Cardiac muscle cell (in vitro differentiated cells and primary cell): ENCODE measurements at regions not wholly inside any gene's neighbourhood (a gene's known extent, or its start where the extent isn't known, plus 50 kb on each side); places are given as distances from the start of the nearest gene placed in this dataset.

Experiments
- DNase-seq, 2 donors: peaks; one replicate each; pipeline versions ENCODE4 v3.0.0 to v3.0.0-alpha.2; 2010 to 2017; ENCODE audit warnings: low read depth in 1 of 2, low spot score in 1 of 2
- H3K27ac ChIP-seq: fragments of 200-600 bp; sonication (generic); 2 replicates; pipeline ENCODE4 v1.5.1; 2016
- H3K27me3 ChIP-seq: fragments of 200-600 bp; sonication (generic); 2 replicates; pipeline ENCODE4 v1.6.0; 2016; ENCODE audit warnings: control low read depth
- H3K36me3 ChIP-seq: fragments of 200-600 bp; sonication (generic); 2 replicates; pipeline ENCODE4 v1.5.1; 2016; ENCODE audit warnings: control low read depth
- H3K4me1 ChIP-seq: fragments of 200-600 bp; sonication (generic); 2 replicates; pipeline ENCODE4 v1.8.1; 2017; ENCODE audit warnings: low read depth, mild to moderate bottlenecking, mixed run types
- H3K4me3 ChIP-seq: fragments of 200-600 bp; sonication (generic); 2 replicates; pipeline ENCODE4 v1.5.1; 2016; ENCODE audit warnings: mild to moderate bottlenecking
- H3K9me3 ChIP-seq: fragments of 200-600 bp; sonication (generic); 2 replicates; pipeline ENCODE4 v1.5.1; 2017; ENCODE audit warnings: low read depth, mild to moderate bottlenecking, control low read depth
- TF ChIP-seq, protein P1 (sequence below): IDR thresholded peaks from 2 replicates; pipeline ENCODE4 v1.5.1; 2012; ENCODE audit warnings: low read depth, mild to moderate bottlenecking, low read length

DNA sequence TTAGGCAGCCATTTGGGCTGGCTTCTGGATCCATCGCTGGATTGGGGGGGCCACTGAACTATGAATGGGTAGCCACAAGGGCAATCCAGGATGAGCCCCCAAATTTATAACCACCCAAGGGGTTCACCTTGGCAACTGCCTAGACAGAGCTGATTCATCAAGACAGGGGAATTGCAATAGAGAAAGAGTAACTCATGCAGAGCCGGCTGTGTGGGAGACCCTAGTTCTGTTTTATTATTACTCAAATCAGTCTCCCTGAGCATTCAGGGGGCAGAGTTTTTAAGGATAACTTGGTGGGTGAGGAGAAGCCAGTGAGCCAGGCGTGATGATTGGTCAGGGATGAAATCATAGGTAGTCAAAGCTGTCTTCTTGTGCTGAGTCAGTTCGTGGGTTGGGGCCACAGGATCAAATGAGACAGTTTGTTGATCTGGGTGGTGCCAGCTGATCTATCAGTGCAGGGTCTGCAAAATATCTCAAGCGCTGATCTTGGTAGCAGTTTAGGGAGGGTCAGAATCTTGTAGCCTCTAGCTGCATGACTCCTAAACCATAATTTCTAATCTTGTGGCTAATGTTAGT, 57.9 kb downstream of the DNAJB9 start:
- H3K27me3 ChIP-seq, result no peaks in the 10 kb centered on the region
- no peak overlapping the region for H3K27ac ChIP-seq
- no peaks in the 10 kb centered on the region for H3K9me3 ChIP-seq
- no peak for DNase-seq
- TF ChIP-seq, protein P1, sequence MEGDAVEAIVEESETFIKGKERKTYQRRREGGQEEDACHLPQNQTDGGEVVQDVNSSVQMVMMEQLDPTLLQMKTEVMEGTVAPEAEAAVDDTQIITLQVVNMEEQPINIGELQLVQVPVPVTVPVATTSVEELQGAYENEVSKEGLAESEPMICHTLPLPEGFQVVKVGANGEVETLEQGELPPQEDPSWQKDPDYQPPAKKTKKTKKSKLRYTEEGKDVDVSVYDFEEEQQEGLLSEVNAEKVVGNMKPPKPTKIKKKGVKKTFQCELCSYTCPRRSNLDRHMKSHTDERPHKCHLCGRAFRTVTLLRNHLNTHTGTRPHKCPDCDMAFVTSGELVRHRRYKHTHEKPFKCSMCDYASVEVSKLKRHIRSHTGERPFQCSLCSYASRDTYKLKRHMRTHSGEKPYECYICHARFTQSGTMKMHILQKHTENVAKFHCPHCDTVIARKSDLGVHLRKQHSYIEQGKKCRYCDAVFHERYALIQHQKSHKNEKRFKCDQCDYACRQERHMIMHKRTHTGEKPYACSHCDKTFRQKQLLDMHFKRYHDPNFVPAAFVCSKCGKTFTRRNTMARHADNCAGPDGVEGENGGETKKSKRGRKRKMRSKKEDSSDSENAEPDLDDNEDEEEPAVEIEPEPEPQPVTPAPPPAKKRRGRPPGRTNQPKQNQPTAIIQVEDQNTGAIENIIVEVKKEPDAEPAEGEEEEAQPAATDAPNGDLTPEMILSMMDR, result no peak
- H3K36me3 ChIP-seq, result no peaks in the 10 kb centered on the region
- H3K4me1 ChIP-seq, result no peaks in the 10 kb centered on the region
- H3K4me3 ChIP-seq, result no peak overlapping the region

DNA sequence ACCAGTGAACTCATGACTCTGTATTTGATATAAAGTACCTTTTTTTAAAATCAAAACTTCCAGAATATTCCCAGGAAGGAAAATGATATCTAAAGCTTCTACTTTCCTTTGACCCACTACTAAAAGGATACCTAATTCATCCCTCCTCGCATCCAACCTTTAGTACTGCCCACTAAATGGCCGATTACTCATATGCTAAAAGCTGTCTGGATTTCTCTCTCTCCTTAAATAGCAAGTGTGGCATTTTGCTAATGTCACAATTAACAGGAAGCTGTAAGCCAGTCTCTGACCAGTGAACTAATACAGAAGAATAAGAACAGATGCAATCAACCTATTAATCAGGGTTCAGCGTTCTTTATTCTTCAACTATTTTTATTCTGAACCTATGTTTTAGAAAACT, 59.0 kb downstream of the DNAJB9 start:
- Histone ChIP-seq H3K9me3 (no peaks in the 10 kb centered on the region), H3K4me1 (no peaks in the 10 kb centered on the region), H3K27me3 (no peaks in the 10 kb centered on the region), H3K27ac (no peak overlapping the region), H3K36me3 (no peaks in the 10 kb centered on the region), H3K4me3 (no peak overlapping the region)
- no peak for DNase-seq
- TF ChIP-seq, protein P1, result no peak

DNA sequence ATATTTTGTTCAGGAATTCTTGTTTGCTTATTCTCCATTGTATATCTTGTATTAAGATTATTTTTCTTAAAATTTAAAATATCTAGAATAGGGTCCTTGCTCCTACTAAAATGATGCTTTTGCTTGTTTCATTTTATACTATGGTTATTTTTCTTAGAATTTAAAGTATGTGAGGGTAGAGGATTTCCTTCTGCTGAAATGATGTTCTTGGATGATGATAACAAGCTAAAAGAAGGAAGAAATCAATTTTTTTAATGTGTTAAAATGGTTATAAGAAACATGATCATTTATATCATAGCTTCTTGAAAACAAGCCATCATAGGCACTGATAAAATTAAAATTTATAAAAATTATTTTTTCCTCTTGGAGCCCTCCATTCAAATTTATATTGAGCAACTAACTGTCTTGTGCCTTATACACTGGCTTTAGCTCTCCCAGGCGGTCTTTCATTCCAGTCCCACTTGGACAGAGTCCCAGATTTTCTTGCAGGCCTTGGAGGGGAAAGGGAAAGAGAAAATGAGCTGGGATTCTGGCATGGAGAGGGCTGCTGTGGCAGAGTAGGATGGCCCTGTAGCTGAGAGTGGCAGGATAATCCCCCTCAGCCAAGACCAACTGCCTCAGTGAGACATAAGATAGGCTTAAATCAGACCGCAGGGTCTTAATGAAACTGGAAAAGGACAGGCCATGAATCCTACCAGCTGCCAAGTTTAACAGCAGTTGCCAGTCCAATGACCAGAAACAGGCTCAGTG, 60.2 kb downstream of the DNAJB9 start:
- peak in 1 of 2 donors; percentile 88 for DNase-seq
- Histone ChIP-seq H3K9me3 (no peaks in the 10 kb centered on the region), H3K4me1 (no peaks in the 10 kb centered on the region), H3K27me3 (no peaks in the 10 kb centered on the region), H3K4me3 (no peak overlapping the region), H3K36me3 (no peaks in the 10 kb centered on the region), H3K27ac (no peak overlapping the region)
- TF ChIP-seq, protein P1, result no peak

DNA sequence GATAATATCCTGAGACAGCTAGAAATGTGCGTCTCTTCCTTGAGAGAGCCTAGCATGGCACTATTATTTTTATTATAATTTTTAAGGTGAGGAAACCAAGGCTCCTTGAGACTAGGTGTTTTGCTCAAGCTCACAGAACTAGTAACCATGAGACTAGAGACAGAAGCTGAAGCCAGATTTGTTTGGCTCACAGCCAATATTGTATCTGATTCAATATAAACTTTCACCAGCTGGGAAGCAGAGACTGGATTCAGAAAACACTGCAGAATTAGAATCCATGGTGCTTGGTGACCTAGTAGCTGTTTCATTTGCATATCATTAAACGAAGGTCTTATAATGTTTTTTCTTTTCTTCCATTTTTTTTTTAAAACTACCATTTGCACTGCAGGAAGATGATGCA, 64.4 kb downstream of the DNAJB9 start:
- Histone ChIP-seq H3K27me3 (no peaks in the 10 kb centered on the region), H3K27ac (no peak overlapping the region), H3K9me3 (no peaks in the 10 kb centered on the region), H3K4me3 (no peak overlapping the region), H3K36me3 (no peaks in the 10 kb centered on the region), H3K4me1 (no peaks in the 10 kb centered on the region)
- DNase-seq, result no peak
- TF ChIP-seq, protein P1, result no peak

DNA sequence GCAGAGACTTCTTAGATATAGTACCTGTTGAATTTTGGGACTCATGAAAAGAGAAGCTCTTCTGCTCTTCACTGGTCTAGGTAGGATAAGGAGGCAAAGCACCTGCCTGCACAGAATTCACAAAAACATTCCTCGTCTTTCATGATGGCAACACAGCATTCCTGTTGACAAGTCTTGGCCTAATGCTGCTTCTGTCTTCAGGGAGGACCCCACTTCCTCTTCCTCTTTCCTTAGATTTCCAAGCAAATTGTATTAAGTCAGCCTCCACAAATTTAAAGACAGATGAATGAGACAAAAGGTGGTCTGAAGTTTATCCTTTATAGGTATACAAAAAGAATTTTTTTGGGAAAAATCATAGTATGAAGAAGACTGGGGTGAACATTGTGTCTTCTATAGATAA, 64.9 kb downstream of the DNAJB9 start:
- Histone ChIP-seq H3K9me3 (no peaks in the 10 kb centered on the region), H3K27me3 (no peaks in the 10 kb centered on the region), H3K36me3 (no peaks in the 10 kb centered on the region), H3K4me3 (no peak overlapping the region), H3K27ac (no peak overlapping the region), H3K4me1 (no peaks in the 10 kb centered on the region)
- DNase-seq, result no peak
- TF ChIP-seq, protein P1, result no peak
